GM21367 (cell line): ENCODE measurements at regions not wholly inside any gene's neighbourhood (a gene's known extent, or its start where the extent isn't known, plus 50 kb on each side); places are given as distances from the start of the nearest gene placed in this dataset.

Experiments
- ATAC-seq: cut with Tn5 transposase; IDR thresholded peaks from one replicate; pipeline ENCODE4 v1.9.1; 2021; ENCODE audit not compliant: unreplicated experiment

DNA sequence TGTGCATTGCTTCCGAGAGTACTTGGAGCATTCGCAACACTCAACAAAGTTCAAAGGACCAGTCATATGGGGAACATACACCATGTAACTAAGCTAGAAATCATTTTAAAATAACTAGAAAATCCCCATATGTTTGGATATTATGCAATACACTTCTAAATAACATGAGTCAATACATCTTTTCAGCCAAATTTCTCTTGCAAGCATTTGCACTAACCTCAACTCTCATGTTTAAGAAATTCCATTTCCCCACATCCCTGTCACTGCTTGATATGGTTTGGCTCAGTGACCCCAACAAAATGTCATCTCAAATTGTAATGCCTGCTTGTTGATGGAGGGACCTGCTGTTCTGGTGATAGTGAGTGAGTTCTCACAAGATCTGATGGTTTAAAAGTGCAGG, 85.7 kb upstream of the CST7 start:
- ATAC-seq = no peak

DNA sequence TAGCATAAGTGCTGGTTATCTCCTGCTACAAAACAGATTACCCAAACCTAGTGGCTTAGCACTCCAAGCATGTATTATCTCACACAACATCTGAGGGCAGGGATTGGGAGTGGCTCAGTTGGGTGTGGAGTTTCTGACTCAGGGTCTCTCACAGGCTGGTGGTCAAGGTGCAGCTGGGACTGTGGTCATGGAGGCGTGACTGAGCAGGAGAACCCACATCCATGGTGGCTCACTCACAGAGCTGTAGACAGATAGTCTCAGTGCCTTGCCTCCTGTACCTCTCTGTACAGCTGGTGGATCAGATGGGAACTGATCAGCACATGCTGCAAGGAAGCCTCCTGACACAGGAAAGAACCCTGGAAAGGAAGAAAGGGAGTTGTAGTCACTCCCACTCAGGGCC, 83.1 kb upstream of the CST7 start:
- ATAC-seq = no peak

DNA sequence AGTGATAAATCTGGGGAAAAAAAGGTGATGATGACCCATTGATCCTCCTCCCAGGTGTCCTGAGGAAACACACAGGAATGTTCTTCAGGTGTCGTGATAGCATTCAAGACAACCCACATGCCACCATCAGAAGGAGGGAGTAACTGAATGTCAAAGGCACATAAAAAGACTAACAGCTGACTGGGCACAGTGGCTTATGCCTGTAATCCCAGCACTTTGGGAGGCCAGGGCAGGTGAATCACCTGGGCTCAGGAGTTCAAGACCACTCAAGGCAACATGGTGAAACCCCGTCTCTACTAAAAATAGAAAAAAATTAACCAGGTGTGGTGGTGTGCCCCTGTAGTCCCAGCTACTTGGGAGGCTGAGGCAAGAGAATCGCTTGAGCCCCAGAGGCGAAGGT, 82.3 kb upstream of the CST7 start:
- ATAC-seq = no peak

DNA sequence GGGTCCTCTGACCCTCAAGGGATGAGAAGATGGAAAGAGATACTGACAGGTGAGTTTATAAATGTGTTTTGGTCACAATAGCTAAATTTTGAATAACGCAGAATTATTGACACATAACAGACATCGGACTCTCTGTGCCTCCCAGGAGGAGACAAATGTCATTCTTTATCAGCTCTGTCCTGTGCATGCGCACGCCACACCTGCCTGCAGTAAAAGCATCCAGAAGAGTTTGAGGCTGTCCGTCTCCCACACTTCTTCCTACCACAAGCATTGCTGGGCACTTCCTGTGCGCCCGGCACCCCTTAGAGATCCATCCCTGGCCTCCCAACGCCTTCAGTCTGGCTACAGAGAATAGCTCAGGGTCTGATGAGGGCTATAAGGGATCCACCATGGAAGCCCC, 81.5 kb upstream of the CST7 start:
- no peak for ATAC-seq

DNA sequence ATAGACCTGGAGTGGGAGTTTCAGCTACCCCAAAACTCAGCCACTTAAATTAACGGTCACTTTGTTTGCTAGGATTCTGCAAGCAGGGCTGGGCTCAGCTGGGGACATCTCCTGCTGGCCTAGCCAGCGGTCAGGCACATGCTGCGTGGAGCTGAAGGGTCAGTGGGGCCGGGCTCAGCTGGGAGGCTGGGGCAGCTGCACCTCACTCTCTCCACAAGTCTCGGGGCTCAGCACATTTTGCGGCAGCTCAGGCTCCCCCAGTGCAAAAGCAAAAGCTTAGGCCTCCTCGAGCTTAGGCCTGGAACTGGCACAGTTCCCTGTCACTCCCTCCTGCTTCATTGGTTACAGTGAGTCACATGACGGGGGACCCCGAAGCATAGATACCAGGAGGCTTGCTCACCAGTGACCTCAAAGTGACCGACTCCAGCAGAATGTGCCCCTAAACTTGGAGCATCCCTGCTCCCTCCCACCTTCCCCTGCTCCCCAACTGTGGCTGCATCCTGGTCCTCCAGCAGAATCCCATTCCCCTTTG, 80.6 kb upstream of the CST7 start:
- ATAC-seq = no peak

DNA sequence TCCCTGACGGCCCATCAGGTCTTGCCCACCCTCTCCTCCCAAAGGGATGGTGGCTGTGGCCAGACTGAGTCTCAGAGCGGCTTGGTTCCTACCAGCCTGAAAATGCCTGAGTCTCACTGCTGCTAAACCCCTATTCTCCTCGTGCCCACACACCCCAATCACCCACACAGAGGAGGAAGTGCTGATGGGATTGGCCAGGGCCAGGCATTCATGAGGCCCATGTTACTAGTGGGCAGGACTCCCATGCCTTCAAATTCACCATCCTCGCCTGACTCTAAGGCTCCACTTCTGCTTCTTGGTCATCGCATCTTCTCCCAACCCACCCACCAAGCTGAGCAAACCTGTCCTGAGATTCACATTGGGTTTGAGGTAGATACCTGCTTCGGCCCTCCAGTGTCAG, 80.1 kb upstream of the CST7 start:
- no peak for ATAC-seq

DNA sequence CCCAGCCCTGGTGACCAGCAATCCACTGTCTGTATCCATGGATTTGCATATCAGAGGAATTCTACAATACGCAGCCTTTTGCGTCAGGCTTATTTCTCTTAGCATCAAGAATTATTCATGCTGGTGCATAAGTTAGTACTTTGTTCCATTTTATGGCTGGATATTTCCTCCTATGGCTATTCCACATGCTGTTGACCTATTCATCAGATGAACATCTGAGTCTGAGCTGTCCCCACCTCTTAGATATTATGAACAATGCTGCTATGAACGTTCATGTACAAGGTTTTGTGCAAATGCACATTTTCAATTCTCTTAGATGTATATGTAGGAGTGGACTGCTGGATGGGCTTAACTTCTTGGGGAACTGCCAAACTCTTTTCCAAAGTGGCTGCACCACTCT, 79.0 kb upstream of the CST7 start:
- no peak for ATAC-seq

DNA sequence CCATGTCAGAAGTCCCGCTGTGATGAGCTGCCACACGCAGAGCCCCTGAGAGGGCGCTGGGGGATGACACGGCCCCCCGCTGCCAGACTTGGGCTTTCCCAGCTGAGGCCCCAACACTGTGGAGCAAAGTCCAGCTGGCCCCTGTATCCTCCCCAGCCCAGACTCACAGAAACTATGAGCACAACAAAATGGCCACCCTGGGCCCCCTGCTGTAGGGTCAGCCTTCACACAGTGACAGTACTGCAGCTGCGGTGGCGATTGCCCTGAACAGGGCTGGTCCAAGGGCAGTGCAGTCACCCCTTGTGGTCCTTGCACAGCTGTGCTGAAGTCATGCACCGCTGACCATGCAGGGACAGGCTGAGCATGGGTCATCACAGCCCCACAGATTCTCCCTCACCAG, 78.2 kb upstream of the CST7 start:
- ATAC-seq = no peak

DNA sequence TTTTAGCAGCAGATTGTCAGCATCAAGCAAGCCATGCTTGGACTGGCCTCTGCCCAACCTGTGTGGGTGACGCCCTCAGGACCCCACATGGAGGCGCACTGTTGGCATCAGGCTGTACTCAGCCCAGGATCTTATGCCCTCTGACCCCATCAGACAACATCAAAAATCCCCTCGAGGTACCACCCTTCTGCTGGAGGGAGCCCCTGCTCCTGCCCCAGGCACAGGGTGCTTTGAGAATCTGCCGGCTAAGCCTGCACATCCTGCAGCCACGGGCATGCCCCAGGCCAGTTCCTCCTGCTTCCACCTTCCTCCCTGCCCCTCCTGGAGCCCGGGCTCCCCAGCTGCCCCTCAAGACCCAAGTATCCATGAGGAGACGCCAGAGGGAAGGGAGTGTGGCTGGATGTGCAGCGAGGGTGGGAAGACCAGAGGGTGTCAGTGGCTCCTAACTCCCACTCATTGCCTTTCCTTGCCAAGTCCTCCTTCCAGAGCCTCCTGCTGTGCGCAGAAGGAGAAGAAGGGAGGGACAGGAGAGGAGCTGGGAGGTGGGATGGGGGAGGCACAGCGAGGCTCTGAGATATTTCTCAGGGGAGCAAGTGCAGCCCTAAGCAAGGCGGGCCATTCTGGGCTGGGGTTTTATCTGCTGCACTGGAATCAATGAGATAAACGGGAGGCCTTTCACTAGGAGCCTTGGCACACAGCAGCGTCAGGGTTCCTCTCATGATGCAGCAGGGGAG, 77.4 kb upstream of the CST7 start:
- no peak for ATAC-seq

DNA sequence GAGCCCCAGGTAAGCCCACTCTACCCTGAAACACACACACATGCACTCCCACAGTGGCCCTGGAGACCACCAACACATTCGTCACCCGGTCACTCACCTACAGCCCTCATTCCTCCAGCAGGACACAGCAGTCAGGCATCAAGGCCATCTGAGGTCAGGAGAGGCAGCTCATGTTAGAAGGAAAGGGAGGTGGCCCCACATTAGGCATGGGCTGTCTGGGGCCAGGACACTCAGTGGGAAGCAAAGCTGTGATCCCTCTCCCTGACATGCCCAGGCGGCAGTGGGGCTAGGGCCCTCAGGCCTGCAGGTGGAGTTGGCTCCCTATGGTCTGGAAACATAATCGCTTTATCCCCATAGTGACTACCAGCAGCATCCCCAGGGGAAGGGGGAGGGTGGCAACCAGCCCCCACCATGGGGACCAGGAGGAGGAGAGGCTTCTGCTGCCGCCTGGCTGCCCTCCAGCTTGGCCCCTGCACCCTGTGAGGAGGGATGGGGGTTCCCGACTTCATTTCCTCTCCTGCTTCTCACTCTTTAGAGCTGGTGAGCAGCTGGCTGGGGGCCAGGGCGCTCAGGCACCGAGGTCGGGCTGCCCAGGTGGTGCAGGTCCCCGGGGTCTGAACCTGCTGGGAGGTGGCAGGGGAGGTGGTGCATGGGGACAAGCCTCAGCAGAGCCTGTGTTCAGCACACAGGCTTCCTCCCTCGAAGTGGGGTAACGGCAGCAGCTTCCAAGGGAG, 76.6 kb upstream of the CST7 start:
- ATAC-seq = no peak

DNA sequence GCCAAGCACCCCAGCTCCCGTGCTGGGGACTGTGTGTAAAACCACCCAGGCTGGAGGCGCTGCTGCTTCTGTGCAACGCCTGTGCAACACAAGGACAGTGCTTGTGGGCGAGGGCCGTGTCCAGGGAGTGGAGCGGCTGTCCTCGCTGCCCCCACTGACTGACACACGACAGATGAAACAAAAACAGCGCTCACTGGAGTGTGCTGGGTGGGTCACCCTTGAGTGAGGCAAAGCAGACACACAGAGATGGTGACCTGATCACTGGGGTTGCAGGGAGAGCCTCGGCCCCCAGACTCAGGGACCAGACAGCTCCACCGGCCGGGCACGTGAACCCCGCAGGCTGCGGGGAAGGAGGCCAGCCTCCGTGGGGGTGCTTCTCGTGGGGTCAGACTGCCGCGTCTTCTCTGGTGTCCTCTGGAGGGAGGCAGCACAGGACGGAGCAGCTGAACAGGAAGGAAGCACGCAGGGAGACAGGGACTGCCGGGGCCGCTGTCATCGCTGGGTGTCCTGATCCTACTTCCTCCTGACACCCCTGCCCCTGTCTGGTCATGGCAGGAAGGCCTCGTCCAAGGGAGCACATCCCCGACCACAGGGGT, 75.9 kb upstream of the CST7 start:
- no peak for ATAC-seq

DNA sequence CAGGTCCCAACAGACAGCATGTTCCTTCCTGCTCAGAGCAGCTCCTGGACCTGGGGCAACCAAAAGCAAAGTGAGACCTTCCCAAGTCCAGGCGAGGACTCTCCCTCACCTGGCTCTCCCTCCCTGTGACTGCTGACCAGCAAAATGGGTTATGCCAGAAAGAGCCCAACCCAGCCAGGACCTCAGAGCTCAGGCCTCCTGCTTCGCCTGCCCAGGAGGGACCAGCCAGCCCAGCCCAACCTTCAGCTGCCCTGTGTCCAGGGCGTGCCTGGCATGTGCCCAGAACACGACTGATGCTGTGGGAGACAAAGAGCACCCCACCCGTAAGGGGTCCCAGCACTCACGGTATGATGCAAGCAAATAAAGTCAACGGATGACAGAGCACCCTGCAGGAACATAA, 74.0 kb upstream of the CST7 start:
- no peak for ATAC-seq

DNA sequence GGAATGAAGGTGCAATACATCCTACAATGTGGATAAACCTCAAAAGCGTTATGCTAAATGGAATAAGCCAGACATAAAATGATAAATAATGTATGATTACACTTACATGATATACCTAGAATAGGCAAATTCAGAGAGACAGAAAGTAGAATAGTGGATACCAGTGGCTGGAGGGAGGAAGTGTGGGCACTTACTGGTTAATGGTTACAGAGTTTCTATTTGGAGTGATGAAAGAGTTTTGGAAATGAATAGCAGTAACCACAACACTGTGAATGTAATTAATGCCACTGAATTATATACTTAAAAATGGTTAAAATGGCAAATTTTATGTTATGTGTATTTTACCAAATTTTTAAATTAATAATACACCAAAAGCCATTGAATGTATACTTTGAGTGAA, 71.4 kb upstream of the CST7 start:
- ATAC-seq = no peak

DNA sequence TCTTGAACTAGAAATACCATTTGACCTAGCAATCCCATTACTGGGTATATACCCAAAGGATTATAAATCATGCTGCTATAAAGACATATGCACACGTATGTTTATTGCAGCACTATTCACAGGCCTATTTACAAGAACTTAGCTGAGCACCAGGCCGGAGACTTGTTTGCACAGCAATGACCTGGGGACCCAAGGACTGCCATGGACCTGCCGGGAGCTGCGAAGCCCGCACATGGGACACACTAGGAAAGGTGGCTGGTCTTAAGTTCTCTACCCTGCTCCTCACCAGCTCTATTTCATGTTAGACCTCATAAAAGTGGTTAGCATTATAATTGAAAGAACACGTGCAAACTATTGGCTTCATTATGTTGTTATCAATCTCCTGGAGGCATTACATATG, 70.4 kb upstream of the CST7 start:
- no peak for ATAC-seq

DNA sequence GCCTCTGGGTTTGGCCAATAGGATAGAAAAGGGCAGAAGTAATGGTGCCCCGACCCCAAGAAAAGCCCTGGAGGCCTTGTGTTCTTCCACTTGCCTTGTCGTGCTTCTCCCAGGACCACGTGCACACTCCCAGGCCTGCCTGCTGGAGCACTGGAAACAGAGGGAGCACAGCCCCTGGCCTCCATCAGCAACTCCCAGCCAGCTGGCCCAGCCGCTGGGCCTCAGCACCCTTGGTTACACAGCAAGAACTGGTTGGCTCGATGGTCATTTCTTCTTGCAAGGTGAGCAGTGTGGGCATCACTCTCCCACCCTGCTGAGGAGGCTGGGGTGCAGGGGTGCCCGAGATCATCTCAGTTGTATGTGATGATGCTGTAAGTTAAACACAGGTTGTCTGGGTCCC, 69.2 kb upstream of the CST7 start:
- no peak for ATAC-seq

DNA sequence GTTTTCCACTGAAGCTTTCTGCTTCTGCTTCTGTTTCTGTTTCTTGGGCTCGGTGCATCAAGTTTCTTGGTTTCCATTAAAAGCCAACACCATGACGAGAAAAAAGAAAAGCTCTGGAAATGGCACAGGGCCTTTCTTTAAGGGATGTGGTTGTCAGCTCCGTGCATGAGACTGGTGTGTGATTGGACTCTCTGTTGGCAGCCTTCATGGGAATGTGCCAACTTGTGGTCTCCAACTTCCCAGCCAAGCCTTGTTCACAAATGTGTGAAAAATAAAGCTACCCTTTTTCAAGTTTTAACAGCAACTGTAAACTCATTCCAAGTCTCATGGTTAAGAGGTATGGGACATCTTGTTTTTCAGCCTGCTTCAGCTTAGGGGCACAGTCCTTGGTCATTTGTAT, 68.7 kb upstream of the CST7 start:
- ATAC-seq = no peak

DNA sequence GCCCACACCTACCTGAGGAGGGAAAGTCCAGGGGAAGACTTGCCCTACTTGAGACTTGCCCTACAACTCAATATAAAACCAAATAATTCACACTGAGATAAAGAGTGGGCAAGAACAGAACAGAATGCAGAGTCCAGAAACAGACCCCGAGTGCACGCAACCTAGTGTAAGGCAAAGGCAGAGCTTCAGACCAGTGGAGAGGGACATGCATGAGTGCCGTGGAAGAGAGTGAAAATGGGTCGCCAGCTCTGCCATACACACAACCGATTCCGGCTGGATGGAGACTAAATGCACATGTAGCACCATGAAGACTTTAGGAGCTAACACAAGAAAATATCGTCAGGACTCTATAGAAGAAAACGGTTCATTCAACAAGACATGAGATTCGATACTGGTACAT, 58.8 kb upstream of the CST7 start:
- no peak for ATAC-seq

DNA sequence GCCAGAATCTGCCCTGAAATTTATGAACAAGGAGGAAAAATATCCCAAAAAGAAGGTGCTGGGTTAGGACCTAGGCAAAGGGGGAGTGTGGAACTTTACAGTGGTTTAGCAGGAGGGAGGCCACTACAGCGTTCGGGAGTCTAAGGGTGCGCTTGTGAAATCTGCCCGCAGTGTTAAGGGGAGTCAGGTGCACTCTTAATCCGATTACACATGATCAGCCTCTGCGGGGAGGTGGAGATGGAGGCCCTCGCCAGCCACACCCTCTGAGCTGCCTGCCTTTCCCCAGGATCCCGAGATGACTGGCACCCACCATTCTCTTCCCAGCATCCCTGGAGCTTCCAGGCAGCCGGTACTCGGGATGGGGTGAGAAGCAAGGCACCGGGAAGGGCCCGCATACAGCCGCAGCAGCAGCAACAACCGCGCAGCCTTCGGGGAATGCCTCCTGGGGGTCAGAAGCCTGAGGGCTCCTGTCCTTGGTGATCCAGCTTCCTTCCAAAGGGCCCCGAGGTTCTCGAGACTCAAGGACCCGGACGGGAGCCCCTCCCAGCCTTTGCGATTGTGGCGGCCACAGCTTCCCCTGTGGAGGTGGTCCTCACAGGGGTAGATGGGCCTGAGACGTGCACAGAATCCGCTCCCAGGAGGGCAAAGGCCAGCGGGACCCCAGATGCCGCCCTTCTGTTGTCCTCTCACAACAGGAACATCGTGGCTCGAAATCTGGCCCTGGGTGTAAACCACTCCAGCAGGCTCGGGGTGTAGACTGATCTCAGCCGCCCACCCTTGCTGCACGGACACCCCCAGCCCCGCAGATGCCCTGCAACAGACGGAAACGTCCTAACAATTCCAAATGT, 57.3 kb upstream of the CST7 start:
- ATAC-seq = no peak

DNA sequence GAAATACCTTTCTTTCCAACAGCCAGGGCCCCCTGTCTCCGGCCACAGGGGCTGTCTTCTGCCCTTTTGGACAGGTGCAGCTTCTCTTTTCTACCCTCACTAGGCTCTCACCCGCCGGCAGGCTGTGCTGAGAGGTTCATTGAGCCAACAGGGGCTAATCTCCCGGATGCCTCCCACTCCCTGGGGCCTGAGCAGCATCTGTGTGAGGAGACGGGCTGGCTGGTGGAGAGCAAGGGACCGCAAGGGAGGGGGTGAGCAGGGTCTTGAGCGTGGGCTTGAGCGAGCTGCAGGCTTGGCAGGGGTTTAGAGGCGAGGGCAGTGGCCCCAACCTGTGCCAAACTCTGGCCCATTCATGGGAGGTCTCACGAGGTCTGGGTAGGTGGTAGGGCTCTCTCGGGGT, 56.5 kb upstream of the CST7 start:
- no peak for ATAC-seq

DNA sequence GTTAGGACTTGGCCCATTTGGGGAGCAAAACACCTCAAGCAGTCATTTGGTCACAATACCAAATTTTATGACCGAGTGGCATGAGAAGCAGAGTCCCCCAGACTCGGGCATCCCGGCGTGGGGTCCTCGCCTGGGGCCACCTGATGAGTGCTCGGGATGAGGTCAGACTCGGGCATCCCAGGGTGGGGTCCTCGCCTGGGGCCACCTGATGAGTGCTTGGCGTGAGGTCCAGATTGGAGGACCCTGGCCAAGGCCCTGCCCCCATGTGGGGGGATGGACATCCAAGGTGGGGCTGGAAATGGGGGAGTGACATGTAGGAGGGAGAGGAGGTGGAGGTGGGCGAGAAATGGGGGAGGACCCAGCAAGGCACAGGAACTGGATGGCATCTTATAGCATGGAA, 56.1 kb upstream of the CST7 start:
- ATAC-seq = no peak

DNA sequence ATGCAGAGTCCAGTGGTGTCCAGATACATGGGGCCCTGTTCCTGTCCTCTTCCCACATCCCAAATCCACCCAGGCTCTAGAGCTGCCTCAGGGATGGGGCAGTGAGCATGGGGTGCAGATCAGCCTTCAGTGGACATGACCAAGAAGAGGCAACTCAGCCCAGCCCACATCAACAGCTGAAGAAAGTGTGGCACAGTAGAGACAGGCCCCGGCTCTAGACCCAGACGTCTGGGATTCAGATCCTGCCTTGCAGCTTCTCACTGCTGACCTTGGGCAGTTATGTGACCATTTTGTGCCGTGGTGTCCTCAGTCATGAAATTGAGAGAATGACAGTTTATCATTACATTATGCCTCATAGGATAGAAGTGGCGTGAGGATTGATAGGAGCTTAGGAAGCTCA, 54.6 kb upstream of the CST7 start:
- no peak for ATAC-seq
